Subcutaneous abdominal adipose tissue (tissue), 5 donors: ENCODE measurements at regions not wholly inside any gene's neighbourhood (a gene's known extent, or its start where the extent isn't known, plus 50 kb on each side); places are given as distances from the start of the nearest gene placed in this dataset.

Experiments
- H3K27ac ChIP-seq: one replicate; pipeline ENCODE4 v1.7.0; 2013; ENCODE audit warnings: low read depth, mild to moderate bottlenecking, inconsistent platforms, low read length, moderate library complexity
- H3K27me3 ChIP-seq, 5 donors: one replicate each; pipeline ENCODE4 v1.7.0; 2013; ENCODE audit warnings: low read length in 5 of 5, inconsistent platforms in 1 of 5; ENCODE audit not compliant: control insufficient read depth in 5 of 5, insufficient read depth in 4 of 5
- H3K36me3 ChIP-seq, 5 donors: one replicate each; pipeline ENCODE4 v1.7.0; 2013; ENCODE audit warnings: low read length in 5 of 5; ENCODE audit not compliant: control insufficient read depth in 5 of 5, insufficient read depth in 5 of 5
- H3K4me1 ChIP-seq, 5 donors: one replicate each; pipeline ENCODE4 v1.7.0; 2013; ENCODE audit warnings: low read length in 5 of 5, mild to moderate bottlenecking in 3 of 5, moderate library complexity in 1 of 5; ENCODE audit not compliant: control insufficient read depth in 5 of 5, insufficient read depth in 5 of 5
- H3K4me3 ChIP-seq, 5 donors: one replicate each; pipeline ENCODE4 v1.7.0; 2013; ENCODE audit warnings: low read length in 5 of 5, low read depth in 1 of 5
- H3K9ac ChIP-seq, 5 donors: one replicate each; pipeline ENCODE4 v1.7.0; 2013; ENCODE audit warnings: low read length in 5 of 5, mild to moderate bottlenecking in 4 of 5, moderate library complexity in 3 of 5
- H3K9me3 ChIP-seq, 5 donors: one replicate each; pipeline ENCODE4 v1.7.0; 2013; ENCODE audit warnings: low read length in 5 of 5; ENCODE audit not compliant: control insufficient read depth in 5 of 5
- donor health status: healthy.
- donor health status: healthy.
- donor health status: healthy.
- donor health status: healthy.
- donor health status: healthy.

- Histone ChIP-seq H3K36me3 (no peaks in the 10 kb centered on the region), H3K4me3 (no peak overlapping the region), H3K4me1 (peaks cover 0 to 5% (median 4%) of the 10 kb centered on the region in 5 donors), H3K9me3 (peaks cover 0 to 5% (median 0%) of the 10 kb centered on the region in 5 donors), H3K27ac (no peak overlapping the region), H3K27me3 (peaks cover 0 to 2% (median 0%) of the 10 kb centered on the region in 5 donors), H3K9ac (no peak overlapping the region)
Observed at GRCh38 chr2:8278709-8279354, 403.0 kb upstream of the ID2 start.

DNA sequence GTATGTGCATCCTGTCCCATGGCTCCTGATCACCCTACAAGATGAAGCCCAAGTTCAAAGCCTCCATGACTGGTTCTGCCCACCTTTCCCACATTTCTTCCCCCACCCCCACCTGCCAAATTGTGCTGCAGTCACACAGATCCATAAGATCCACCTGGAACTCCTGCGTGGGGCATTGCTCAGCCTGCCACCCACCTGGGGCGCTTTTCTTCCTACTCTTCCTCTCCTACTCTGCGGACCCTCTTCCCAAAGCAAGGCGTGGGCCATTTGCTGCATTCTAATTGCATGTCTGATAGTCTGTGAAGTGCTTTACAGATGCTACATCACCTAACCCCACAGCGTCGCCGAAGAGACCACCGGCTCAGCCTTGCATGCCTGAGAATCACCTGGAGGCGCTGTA, 402.4 kb upstream of the ID2 start:
- peaks cover 0 to under 1% (median 0%) of the 10 kb centered on the region in 5 donors for H3K9me3 ChIP-seq
- H3K4me3 ChIP-seq = no peak overlapping the region
- H3K36me3 ChIP-seq = no peaks in the 10 kb centered on the region
- H3K27ac ChIP-seq = no peak overlapping the region
- H3K9ac ChIP-seq = no peak overlapping the region
- H3K27me3 ChIP-seq = peaks cover 0 to 2% (median 0%) of the 10 kb centered on the region in 5 donors
- peaks cover 0 to 5% (median 4%) of the 10 kb centered on the region in 5 donors for H3K4me1 ChIP-seq

DNA sequence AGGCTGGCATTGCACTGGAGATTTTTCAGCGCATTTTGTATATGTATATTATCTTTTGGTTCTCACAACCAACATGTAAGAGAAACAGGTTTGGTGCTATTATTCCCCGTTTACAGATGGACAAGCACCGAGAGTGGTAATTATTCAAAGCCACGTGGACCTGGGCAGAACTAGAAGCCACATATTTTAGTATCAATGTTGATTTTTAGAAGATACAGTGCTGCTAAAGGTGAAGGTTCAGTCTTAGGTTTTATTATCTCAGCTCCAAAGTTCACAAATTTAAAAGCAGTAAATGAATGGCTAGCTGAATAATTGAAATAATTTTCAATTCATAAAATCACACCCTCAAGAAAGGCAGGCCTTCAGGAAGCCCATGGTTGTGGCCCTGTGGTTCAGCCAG, 400.6 kb upstream of the ID2 start:
- no peaks in the 10 kb centered on the region for H3K36me3 ChIP-seq
- H3K9me3 ChIP-seq = no peaks in the 10 kb centered on the region
- H3K27me3 ChIP-seq = peaks cover 0 to 2% (median 0%) of the 10 kb centered on the region in 5 donors
- H3K4me1 ChIP-seq = peaks cover 0 to 5% (median 4%) of the 10 kb centered on the region in 5 donors
- no peak overlapping the region for H3K27ac ChIP-seq
- H3K4me3 ChIP-seq = no peak overlapping the region
- no peak overlapping the region for H3K9ac ChIP-seq

DNA sequence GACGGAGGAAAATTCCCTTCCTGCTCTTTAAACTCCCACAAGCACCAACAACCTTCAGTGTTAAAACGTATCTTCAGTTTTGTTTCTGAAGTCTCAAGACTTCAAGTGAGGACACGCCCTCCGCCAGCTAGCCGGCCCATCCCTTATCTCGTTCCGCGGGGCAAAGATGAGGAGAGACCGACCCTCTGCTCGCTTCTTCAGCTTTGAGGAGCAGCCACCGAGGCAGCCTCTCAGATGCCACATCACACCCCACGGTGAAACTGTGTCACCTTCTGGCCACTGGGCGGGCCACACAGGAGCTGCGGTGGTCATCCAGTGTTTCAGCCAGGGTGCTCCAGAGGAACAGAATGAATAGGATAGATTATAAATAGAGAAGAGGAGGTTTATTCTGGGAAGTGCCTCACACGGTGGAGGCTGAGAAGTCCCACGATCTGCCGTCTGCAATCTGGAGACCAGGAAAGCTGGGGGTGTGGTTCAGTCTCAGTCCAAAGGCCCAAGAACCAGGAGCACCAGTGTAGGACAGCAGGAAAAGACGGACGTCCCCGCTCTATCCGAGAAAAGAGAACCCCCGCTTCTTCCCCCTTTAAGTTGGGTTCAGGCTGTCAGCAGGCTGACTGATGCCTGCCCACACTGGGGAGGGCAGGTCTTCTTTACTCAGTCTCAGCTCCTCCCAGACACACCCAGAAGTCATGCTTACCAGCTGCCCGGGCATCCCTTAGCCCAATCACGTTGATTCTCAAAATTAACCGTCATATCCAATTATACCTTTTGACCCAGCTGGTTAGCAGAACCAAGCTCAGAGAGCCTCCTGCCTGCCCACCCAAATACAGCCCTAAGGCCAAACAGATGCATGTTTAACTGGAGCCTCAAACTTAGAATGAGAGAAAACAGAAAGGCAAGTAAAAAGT, 399.7 kb upstream of the ID2 start:
- Histone ChIP-seq H3K4me1 (peaks cover 0 to 5% (median 4%) of the 10 kb centered on the region in 5 donors), H3K9me3 (no peaks in the 10 kb centered on the region), H3K9ac (no peak overlapping the region), H3K4me3 (no peak overlapping the region), H3K27ac (no peak overlapping the region), H3K27me3 (peaks cover 0 to 2% (median 0%) of the 10 kb centered on the region in 5 donors), H3K36me3 (no peaks in the 10 kb centered on the region)

DNA sequence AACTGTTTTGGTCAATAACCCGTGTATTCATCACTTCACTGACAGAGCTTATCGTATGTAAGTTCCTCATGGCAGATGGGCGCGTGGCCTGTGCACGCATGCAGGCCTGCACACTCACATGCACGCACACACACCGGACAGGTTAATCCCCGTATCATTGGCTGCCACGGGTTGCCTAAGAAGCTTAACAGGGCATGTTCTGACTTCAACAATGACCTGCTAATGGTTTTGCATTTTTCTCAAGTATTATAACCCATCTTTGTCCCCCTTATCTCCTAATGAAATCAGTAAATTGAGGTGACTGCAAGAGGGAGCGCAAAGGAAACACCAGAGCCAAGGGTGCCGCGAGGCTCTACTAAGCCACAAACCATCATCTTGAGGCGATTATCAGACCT, 399.0 kb upstream of the ID2 start:
- Histone ChIP-seq H3K4me1 (peaks cover 0 to 4% (median 4%) of the 10 kb centered on the region in 5 donors), H3K27me3 (peaks cover 0 to 2% (median 0%) of the 10 kb centered on the region in 5 donors), H3K27ac (no peak overlapping the region), H3K9me3 (no peaks in the 10 kb centered on the region), H3K36me3 (no peaks in the 10 kb centered on the region), H3K4me3 (no peak overlapping the region), H3K9ac (no peak overlapping the region)

DNA sequence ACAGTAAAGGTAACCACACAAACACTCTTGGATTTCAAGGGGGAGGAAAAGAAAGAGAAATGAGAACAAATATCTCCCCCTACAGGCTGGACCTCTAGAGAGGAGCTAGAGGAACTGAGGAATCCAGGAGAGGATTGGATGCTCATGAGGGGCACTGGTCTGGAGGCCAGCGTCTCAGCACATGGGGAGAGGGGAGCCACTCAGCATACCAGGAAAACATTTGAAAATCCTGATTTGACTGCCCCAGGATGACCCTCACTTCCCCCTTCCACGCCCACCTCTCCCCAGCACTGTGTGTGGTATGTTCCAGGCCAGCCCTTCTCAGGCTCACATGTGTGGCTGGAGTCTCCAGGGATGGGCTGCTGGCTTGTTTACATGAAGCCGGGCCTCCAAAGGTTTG, 396.8 kb upstream of the ID2 start:
- H3K4me1 ChIP-seq = peaks cover 0 to 3% (median 0%) of the 10 kb centered on the region in 5 donors
- H3K27ac ChIP-seq = no peak overlapping the region
- no peaks in the 10 kb centered on the region for H3K9me3 ChIP-seq
- H3K27me3 ChIP-seq = peaks cover 0 to 2% (median 0%) of the 10 kb centered on the region in 5 donors
- no peak overlapping the region for H3K4me3 ChIP-seq
- no peaks in the 10 kb centered on the region for H3K36me3 ChIP-seq
- H3K9ac ChIP-seq = no peak overlapping the region

DNA sequence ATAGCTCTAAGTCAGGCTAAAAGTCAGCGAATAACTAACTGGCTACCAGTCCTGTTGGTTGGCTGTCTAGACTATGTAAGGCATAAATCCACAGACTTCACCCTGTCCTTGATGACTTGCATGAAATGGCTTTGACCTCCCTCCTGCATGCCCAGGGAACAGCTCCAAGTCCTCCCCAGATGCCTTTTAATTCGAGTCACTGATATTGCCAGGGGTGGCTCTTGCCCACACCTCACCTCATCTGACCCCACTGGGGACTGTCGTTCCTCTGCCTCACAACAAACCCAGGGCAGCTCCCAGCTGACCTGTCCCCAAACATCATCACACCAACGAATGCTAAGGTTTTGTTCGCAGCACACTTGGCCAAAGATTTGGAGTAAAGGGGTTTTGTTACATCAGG, 396.0 kb upstream of the ID2 start:
- H3K36me3 ChIP-seq = no peaks in the 10 kb centered on the region
- H3K27me3 ChIP-seq = peaks cover 0 to 2% (median 0%) of the 10 kb centered on the region in 5 donors
- H3K4me3 ChIP-seq = no peak overlapping the region
- H3K9me3 ChIP-seq = no peaks in the 10 kb centered on the region
- no peak overlapping the region for H3K27ac ChIP-seq
- H3K9ac ChIP-seq = no peak overlapping the region
- peaks cover 0 to 3% (median 0%) of the 10 kb centered on the region in 5 donors for H3K4me1 ChIP-seq

DNA sequence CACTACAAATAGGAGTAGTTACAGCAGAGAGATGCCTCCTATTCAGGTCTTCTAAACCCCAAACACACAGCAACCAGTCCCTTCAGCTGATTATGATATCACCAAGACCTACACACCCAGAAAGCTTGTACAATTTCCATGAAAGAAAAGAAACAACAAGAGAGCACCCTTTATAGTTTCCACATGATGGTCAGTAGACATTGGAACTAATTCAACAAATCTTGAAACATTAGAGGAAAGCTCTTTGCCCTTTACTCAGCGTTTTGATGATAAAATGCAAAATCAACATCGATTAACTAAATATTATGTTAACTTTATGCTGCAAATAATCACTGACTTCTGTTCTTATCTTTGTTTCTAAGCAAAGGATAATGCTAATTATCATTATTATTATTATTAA, 393.6 kb upstream of the ID2 start:
- H3K9me3 ChIP-seq = peaks cover 0 to 5% (median 0%) of the 10 kb centered on the region in 5 donors
- H3K27ac ChIP-seq = no peak overlapping the region
- H3K9ac ChIP-seq = no peak overlapping the region
- H3K36me3 ChIP-seq = no peaks in the 10 kb centered on the region
- peaks cover 0 to 3% (median 0%) of the 10 kb centered on the region in 5 donors for H3K4me1 ChIP-seq
- H3K4me3 ChIP-seq = no peak overlapping the region
- H3K27me3 ChIP-seq = no peaks in the 10 kb centered on the region

GRCh38 chr2:8289111-8289510, 392.7 kb upstream of the ID2 start:
- H3K9me3 ChIP-seq = peaks cover 0 to 5% (median 0%) of the 10 kb centered on the region in 5 donors
- no peaks in the 10 kb centered on the region for H3K27me3 ChIP-seq
- peaks cover 0 to 3% (median 0%) of the 10 kb centered on the region in 5 donors for H3K4me1 ChIP-seq
- H3K4me3 ChIP-seq = no peak overlapping the region
- no peak overlapping the region for H3K27ac ChIP-seq
- no peaks in the 10 kb centered on the region for H3K36me3 ChIP-seq
- no peak overlapping the region for H3K9ac ChIP-seq

GRCh38 chr2:8290771-8291352, 391.0 kb upstream of the ID2 start:
- peaks cover 0 to 5% (median 0%) of the 10 kb centered on the region in 5 donors for H3K9me3 ChIP-seq
- H3K4me1 ChIP-seq = peaks cover 0 to 1% (median 0%) of the 10 kb centered on the region in 5 donors
- no peaks in the 10 kb centered on the region for H3K36me3 ChIP-seq
- H3K27ac ChIP-seq = no peak overlapping the region
- H3K4me3 ChIP-seq = no peak overlapping the region
- no peak overlapping the region for H3K9ac ChIP-seq
- H3K27me3 ChIP-seq = no peaks in the 10 kb centered on the region
